ENCODE measurements at regions not wholly inside any gene's neighbourhood (a gene's known extent, or its start where the extent isn't known, plus 50 kb on each side); places are given as distances from the start of the nearest gene placed in this dataset.

GRCh38 chrX:144214651-144215050 lies 330.8 kb downstream of the UBE2NL start:
- ATAC-seq = no peak
- POLR2A ChIA-PET = no interaction called here
- no peak overlapping the region for H2AFZ ChIP-seq (ENCODE audit: control insufficient read depth, low read depth, low read length)
- TF ChIP-seq, protein P1, sequence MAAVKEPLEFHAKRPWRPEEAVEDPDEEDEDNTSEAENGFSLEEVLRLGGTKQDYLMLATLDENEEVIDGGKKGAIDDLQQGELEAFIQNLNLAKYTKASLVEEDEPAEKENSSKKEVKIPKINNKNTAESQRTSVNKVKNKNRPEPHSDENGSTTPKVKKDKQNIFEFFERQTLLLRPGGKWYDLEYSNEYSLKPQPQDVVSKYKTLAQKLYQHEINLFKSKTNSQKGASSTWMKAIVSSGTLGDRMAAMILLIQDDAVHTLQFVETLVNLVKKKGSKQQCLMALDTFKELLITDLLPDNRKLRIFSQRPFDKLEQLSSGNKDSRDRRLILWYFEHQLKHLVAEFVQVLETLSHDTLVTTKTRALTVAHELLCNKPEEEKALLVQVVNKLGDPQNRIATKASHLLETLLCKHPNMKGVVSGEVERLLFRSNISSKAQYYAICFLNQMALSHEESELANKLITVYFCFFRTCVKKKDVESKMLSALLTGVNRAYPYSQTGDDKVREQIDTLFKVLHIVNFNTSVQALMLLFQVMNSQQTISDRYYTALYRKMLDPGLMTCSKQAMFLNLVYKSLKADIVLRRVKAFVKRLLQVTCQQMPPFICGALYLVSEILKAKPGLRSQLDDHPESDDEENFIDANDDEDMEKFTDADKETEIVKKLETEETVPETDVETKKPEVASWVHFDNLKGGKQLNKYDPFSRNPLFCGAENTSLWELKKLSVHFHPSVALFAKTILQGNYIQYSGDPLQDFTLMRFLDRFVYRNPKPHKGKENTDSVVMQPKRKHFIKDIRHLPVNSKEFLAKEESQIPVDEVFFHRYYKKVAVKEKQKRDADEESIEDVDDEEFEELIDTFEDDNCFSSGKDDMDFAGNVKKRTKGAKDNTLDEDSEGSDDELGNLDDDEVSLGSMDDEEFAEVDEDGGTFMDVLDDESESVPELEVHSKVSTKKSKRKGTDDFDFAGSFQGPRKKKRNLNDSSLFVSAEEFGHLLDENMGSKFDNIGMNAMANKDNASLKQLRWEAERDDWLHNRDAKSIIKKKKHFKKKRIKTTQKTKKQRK (IDR thresholded peaks at IDR 0.05; ENCODE audit: low read depth, low read length) = no peak
- TF ChIP-seq ZNF274 (IDR thresholded peaks at IDR 0.05; ENCODE audit: insufficient read depth, insufficient read length) = no peak
- TF ChIP-seq EED (IDR thresholded peaks at IDR 0.05; ENCODE audit: low read depth) = no peak
- TF ChIP-seq, protein P2, sequence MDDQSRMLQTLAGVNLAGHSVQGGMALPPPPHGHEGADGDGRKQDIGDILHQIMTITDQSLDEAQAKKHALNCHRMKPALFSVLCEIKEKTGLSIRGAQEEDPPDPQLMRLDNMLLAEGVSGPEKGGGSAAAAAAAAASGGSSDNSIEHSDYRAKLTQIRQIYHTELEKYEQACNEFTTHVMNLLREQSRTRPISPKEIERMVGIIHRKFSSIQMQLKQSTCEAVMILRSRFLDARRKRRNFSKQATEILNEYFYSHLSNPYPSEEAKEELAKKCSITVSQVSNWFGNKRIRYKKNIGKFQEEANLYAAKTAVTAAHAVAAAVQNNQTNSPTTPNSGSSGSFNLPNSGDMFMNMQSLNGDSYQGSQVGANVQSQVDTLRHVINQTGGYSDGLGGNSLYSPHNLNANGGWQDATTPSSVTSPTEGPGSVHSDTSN (IDR thresholded peaks at IDR 0.05; ENCODE audit: insufficient replicate concordance, low read depth, low read length) = no peak
- TF ChIP-seq, protein P3, sequence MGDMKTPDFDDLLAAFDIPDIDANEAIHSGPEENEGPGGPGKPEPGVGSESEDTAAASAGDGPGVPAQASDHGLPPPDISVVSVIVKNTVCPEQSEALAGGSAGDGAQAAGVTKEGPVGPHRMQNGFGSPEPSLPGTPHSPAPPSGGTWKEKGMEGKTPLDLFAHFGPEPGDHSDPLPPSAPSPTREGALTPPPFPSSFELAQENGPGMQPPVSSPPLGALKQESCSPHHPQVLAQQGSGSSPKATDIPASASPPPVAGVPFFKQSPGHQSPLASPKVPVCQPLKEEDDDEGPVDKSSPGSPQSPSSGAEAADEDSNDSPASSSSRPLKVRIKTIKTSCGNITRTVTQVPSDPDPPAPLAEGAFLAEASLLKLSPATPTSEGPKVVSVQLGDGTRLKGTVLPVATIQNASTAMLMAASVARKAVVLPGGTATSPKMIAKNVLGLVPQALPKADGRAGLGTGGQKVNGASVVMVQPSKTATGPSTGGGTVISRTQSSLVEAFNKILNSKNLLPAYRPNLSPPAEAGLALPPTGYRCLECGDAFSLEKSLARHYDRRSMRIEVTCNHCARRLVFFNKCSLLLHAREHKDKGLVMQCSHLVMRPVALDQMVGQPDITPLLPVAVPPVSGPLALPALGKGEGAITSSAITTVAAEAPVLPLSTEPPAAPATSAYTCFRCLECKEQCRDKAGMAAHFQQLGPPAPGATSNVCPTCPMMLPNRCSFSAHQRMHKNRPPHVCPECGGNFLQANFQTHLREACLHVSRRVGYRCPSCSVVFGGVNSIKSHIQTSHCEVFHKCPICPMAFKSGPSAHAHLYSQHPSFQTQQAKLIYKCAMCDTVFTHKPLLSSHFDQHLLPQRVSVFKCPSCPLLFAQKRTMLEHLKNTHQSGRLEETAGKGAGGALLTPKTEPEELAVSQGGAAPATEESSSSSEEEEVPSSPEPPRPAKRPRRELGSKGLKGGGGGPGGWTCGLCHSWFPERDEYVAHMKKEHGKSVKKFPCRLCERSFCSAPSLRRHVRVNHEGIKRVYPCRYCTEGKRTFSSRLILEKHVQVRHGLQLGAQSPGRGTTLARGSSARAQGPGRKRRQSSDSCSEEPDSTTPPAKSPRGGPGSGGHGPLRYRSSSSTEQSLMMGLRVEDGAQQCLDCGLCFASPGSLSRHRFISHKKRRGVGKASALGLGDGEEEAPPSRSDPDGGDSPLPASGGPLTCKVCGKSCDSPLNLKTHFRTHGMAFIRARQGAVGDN (IDR thresholded peaks at IDR 0.05) = no peak
- TF ChIP-seq, protein P4, sequence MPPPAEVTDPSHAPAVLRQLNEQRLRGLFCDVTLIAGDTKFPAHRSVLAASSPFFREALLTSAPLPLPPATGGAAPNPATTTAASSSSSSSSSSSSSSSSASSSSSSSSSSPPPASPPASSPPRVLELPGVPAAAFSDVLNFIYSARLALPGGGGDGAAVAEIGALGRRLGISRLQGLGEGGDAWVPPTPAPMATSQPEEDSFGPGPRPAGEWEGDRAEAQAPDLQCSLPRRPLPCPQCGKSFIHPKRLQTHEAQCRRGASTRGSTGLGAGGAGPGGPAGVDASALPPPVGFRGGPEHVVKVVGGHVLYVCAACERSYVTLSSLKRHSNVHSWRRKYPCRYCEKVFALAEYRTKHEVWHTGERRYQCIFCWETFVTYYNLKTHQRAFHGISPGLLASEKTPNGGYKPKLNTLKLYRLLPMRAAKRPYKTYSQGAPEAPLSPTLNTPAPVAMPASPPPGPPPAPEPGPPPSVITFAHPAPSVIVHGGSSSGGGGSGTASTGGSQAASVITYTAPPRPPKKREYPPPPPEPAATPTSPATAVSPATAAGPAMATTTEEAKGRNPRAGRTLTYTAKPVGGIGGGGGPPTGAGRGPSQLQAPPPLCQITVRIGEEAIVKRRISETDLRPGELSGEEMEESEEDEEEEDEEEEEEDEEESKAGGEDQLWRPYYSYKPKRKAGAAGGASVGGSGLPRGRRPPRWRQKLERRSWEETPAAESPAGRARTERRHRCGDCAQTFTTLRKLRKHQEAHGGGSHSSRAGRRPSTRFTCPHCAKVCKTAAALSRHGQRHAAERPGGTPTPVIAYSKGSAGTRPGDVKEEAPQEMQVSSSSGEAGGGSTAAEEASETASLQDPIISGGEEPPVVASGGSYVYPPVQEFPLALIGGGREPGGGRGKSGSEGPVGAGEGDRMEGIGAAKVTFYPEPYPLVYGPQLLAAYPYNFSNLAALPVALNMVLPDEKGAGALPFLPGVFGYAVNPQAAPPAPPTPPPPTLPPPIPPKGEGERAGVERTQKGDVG (CRISPR knock-in tag; IDR thresholded peaks at IDR 0.05) = no peak
- TF ChIP-seq ZNF622 (IDR thresholded peaks at IDR 0.05) = no peak
- no peak for TF ChIP-seq PAX8 (IDR thresholded peaks at IDR 0.05)
- no peak for TF ChIP-seq HDAC2 (IDR thresholded peaks at IDR 0.05)
- TF ChIP-seq E2F4 (IDR thresholded peaks at IDR 0.05; ENCODE audit: low read depth, low read length) = no peak
- TF ChIP-seq NFYB (IDR thresholded peaks at IDR 0.05; ENCODE audit: insufficient read depth, low read depth, low read length) = no peak
- TF ChIP-seq TARDBP (IDR thresholded peaks at IDR 0.05; ENCODE audit: borderline replicate concordance) = no peak
- no peak for TF ChIP-seq SUZ12 (IDR thresholded peaks at IDR 0.05; ENCODE audit: unreplicated experiment)

More at GRCh38 chrX:144214651-144215050, 330.8 kb downstream of the UBE2NL start:
- Histone ChIP-seq H4K20me1 (ENCODE audit: control insufficient read depth, insufficient read depth) (no peaks in the 10 kb centered on the region), H3K36me3 (ENCODE audit: control insufficient read depth in 2 of 2, insufficient read depth in 2 of 2, low read length in 1 of 2) (no peaks in the 10 kb centered on the region), H3K9ac (ENCODE audit: control insufficient read depth, insufficient read depth, low read length) (no peak overlapping the region), H3K79me2 (ENCODE audit: control insufficient read depth, insufficient read depth, low read length) (no peaks in the 10 kb centered on the region), H3K27ac (ENCODE audit: control insufficient read depth, insufficient read depth) (no peak overlapping the region), H3K4me2 (ENCODE audit: control insufficient read depth, insufficient read depth) (no peak overlapping the region), H3K4me1 (ENCODE audit: control insufficient read depth, insufficient read depth, low read length) (no peaks in the 10 kb centered on the region), H3K9me3 (replicated peaks; ENCODE audit: control insufficient read depth, insufficient read depth, low read length) (no peaks in the 10 kb centered on the region), H3K27me3 (replicated peaks in 1 of 2; ENCODE audit: control insufficient read depth in 2 of 2, insufficient read depth in 2 of 2, low read length in 1 of 2) (no peaks in the 10 kb centered on the region), H3K4me3 (no peak overlapping the region)
- intact Hi-C loops (cut with micrococcal nuclease; ENCODE audit: unreplicated experiment) = no loop called here
- FAIRE-seq (no peak), DNase-seq (ENCODE audit: low read depth, low spot score) (no peak)
- RAD21 ChIA-PET (ENCODE audit: unreplicated experiment) = no interaction called here
- CTCF ChIA-PET = interaction anchor here (1.3 kb wide), 1 partner anchor 8 kb away, joined by 3 read pairs; no protein-coding TSS in a partner anchor
- in situ Hi-C loops (cut with MboI) = no loop called here
- SMC1A ChIA-PET (ENCODE audit: uncharacterized antibody, unreplicated experiment) = no interaction called here
- BruUV-seq (replicated peaks) = no TSS peak
